CD4-positive, alpha-beta T cell (primary cell): ENCODE measurements at regions not wholly inside any gene's neighbourhood (a gene's known extent, or its start where the extent isn't known, plus 50 kb on each side); places are given as distances from the start of the nearest gene placed in this dataset.
"Not testable (repeated sequence)": the region's sequence is repeated elsewhere in the genome, so short reads cannot be mapped to it uniquely, and the experiment has no call there.

Source experiments
- ATAC-seq: fragments of 200-7000 bp; cut with Tn5 transposase; one replicate; pipeline ENCODE4 v1.10.0; 2022; ENCODE audit warnings: mild to moderate bottlenecking; ENCODE audit not compliant: poor library complexity
- CTCF ChIA-PET: fragments of 350-600 bp; sonication (Branson Sonifier 250); formaldehyde crosslinking; loops from one replicate; lab custom pipeline; 2021; ENCODE audit warnings: antibody characterized with exemption, inconsistent platforms; lab: Charles Lee
- POLR2A ChIA-PET: fragments of 350-600 bp; sonication (Branson Sonifier 250); formaldehyde crosslinking; loops from one replicate; lab custom pipeline; 2021; ENCODE audit warnings: antibody characterized with exemption, inconsistent platforms; lab: Charles Lee
- DNase-seq, 14 experiments: peaks; one replicate each; pipeline ENCODE4 v3.0.0-alpha.2; 2013 to 2020; ENCODE audit warnings: mixed read lengths in 2 of 14
- H3K27ac ChIP-seq, 2 donors: one replicate each; pipeline versions ENCODE4 v1.5.1 to v1.7.0; 2013; ENCODE audit warnings: low read length in 2 of 2, low read depth in 1 of 2, mild to moderate bottlenecking in 1 of 2
- H3K27me3 ChIP-seq, 2 experiments: 1 replicate in 1 of 2; 2 replicates in 1 of 2; pipeline versions ENCODE4 v1.6.1 to v1.7.0; 2013; ENCODE audit warnings: low read length in 2 of 2, control low read depth in 1 of 2, mild to moderate bottlenecking in 1 of 2, moderate library complexity in 1 of 2; ENCODE audit not compliant: insufficient read depth in 2 of 2, control insufficient read depth in 1 of 2
- H3K36me3 ChIP-seq: one replicate; pipeline ENCODE4 v1.6.1; 2013; ENCODE audit warnings: low read length, control low read depth; ENCODE audit not compliant: insufficient read depth
- H3K4me1 ChIP-seq: one replicate; pipeline ENCODE4 v1.6.1; 2013; ENCODE audit warnings: low read length, control low read depth; ENCODE audit not compliant: insufficient read depth
- H3K4me3 ChIP-seq: one replicate; pipeline ENCODE4 v1.5.1; 2013; ENCODE audit warnings: mild to moderate bottlenecking, low read length, moderate library complexity
- H3K9me3 ChIP-seq, 2 experiments: 1 replicate in 1 of 2; 2 replicates in 1 of 2; pipeline versions ENCODE4 v1.6.1 to v1.7.0; 2013; ENCODE audit warnings: low read length in 2 of 2, mild to moderate bottlenecking in 2 of 2, control low read depth in 1 of 2, moderate library complexity in 1 of 2; ENCODE audit not compliant: control insufficient read depth in 1 of 2, insufficient read depth in 1 of 2
- H3K27ac Mint-ChIP-seq: one replicate; pipeline ENCODE4 v1.8.0; 2020; ENCODE audit warnings: mixed read lengths
- H3K27me3 Mint-ChIP-seq: one replicate; pipeline ENCODE4 v1.8.0; 2021; ENCODE audit warnings: mixed read lengths
- H3K36me3 Mint-ChIP-seq: one replicate; pipeline ENCODE4 v1.8.0; 2021; ENCODE audit warnings: low read depth, mixed read lengths
- H3K4me1 Mint-ChIP-seq: one replicate; pipeline ENCODE4 v1.8.0; 2021; ENCODE audit warnings: low read depth, mixed read lengths
- H3K4me3 Mint-ChIP-seq: one replicate; pipeline ENCODE4 v1.8.0; 2020; ENCODE audit warnings: mild to moderate bottlenecking, mixed read lengths
- H3K9me3 Mint-ChIP-seq: one replicate; pipeline ENCODE4 v1.8.0; 2020; ENCODE audit warnings: mixed read lengths
- CTCF ChIP-seq: fragments of 200-600 bp; IDR thresholded peaks from one replicate; pipeline ENCODE4 v1.8.0; 2022; ENCODE audit warnings: antibody characterized with exemption, mild to moderate bottlenecking
- intact Hi-C, 2 experiments: fragments of 100-400 bp; cut with DNase I in 1 of 2; cut with micrococcal nuclease in 1 of 2; formaldehyde crosslinking; loops; one replicate each; pipeline versions ENCODE4 v1.15.1 to v1.9.0; 2023 to 2025; cut with DNase I, micrococcal nuclease

DNA sequence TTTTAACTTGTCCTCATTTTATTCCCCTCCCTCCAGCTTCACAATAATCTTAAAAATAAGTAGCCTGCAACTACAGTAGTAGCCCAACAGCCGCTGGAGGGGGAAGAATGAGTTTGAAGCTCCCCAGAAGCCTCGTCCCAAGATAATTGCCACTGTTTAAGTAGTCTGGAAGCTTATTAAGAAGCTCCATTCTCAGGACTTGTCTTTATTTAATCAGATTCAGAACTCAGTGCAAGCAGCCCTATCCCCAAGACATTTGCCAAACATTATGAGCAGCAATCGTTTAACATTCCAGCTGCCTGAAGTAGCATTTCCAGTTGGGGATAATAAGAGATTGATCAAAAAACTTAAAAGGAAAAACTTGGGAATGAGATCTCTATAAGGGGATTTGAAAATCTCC, 106.0 kb downstream of the URB2 start:
- no peaks in the 10 kb centered on the region for H3K4me1 Mint-ChIP-seq
- no peak for TF ChIP-seq CTCF

GRCh38 chr1:229736376-229736775, 110.3 kb downstream of the URB2 start:
- Histone ChIP-seq H3K4me3 (no peak overlapping the region), H3K9me3 (peaks cover 0 to 17% of the 10 kb centered on the region in 2 experiments), H3K4me1 (no peaks in the 10 kb centered on the region), H3K27ac (no peak overlapping the region), H3K27me3 (no peaks in the 10 kb centered on the region), H3K36me3 (no peaks in the 10 kb centered on the region)
- TF ChIP-seq CTCF: no peak
- H3K9me3 Mint-ChIP-seq: peaks cover 4% of the 10 kb centered on the region
- H3K4me3 Mint-ChIP-seq: no peak overlapping the region
- ChIA-PET CTCF (no interaction called here), POLR2A (no interaction called here)
- no peaks in the 10 kb centered on the region for H3K27me3 Mint-ChIP-seq
- H3K36me3 Mint-ChIP-seq: no peaks in the 10 kb centered on the region
- intact Hi-C loops: no loop called here
- H3K4me1 Mint-ChIP-seq: no peaks in the 10 kb centered on the region
- ATAC-seq (no peak), DNase-seq (no peak)
- no peak overlapping the region for H3K27ac Mint-ChIP-seq

More for the DNA sequence above, 106.0 kb downstream of the URB2 start:
- no peaks in the 10 kb centered on the region for H3K36me3 Mint-ChIP-seq
- H3K4me3 ChIP-seq: no peak overlapping the region
- H3K9me3 ChIP-seq: peaks cover 0 to 11% of the 10 kb centered on the region in 2 experiments
- CTCF ChIA-PET: no interaction called here
- no peak overlapping the region for H3K4me3 Mint-ChIP-seq
- no peaks in the 10 kb centered on the region for H3K27me3 ChIP-seq
- no peaks in the 10 kb centered on the region for H3K4me1 ChIP-seq
- no peaks in the 10 kb centered on the region for H3K36me3 ChIP-seq
- ATAC-seq (no peak), DNase-seq (no peak)
- POLR2A ChIA-PET: no interaction called here
- intact Hi-C loops: no loop called here
- H3K9me3 Mint-ChIP-seq: peaks cover 4% of the 10 kb centered on the region
- H3K27ac Mint-ChIP-seq: no peak overlapping the region
- no peak overlapping the region for H3K27ac ChIP-seq
- H3K27me3 Mint-ChIP-seq: no peaks in the 10 kb centered on the region

GRCh38 chr1:229742614-229743013, 116.6 kb downstream of the URB2 start:
- CTCF ChIA-PET: not testable (repeated sequence)

DNA sequence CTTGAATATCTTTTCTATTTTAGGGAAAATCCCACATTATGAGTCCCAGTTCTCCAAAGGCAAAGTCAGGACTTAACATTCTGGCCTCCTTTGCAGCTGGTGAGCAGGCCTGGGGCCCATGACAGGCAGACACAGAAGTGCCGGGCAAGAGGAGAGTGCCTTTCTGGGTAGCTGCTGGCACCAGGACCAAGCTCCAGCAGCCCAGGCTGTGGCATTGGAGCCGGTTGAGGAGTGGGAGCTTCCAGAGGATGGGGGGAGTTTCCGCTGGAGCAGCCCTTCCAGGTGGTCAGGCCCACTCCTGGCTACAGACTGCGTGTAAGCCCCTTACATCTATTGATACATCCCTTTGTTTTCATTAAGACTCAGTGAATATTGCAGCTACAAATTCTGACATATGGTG, 123.9 kb downstream of the URB2 start:
- H3K4me1 Mint-ChIP-seq: peaks cover 13% of the 10 kb centered on the region
- H3K27ac Mint-ChIP-seq: no peak overlapping the region
- Histone ChIP-seq H3K9me3 (no peaks in the 10 kb centered on the region), H3K4me3 (no peak overlapping the region), H3K4me1 (peaks cover 5% of the 10 kb centered on the region), H3K36me3 (no peaks in the 10 kb centered on the region), H3K27ac (no peak overlapping the region), H3K27me3 (peaks cover 0 to 3% of the 10 kb centered on the region in 2 experiments)
- DNase-seq (no peak), ATAC-seq (no peak)
- TF ChIP-seq CTCF: no peak
- H3K4me3 Mint-ChIP-seq: no peak overlapping the region
- H3K27me3 Mint-ChIP-seq: peaks cover 21% of the 10 kb centered on the region
- intact Hi-C loops: no loop called here
- no peaks in the 10 kb centered on the region for H3K36me3 Mint-ChIP-seq
- ChIA-PET CTCF (no interaction called here), POLR2A (no interaction called here)
- H3K9me3 Mint-ChIP-seq: no peaks in the 10 kb centered on the region

More at GRCh38 chr1:229742614-229743013, 116.6 kb downstream of the URB2 start:
- H3K36me3 Mint-ChIP-seq, H3K4me3 Mint-ChIP-seq, H3K9me3 ChIP-seq, POLR2A ChIA-PET, DNase-seq, H3K9me3 Mint-ChIP-seq, intact Hi-C loops, H3K4me3 ChIP-seq, H3K36me3 ChIP-seq, ATAC-seq, H3K27ac ChIP-seq, H3K27ac Mint-ChIP-seq, H3K27me3 ChIP-seq, H3K4me1 ChIP-seq, H3K4me1 Mint-ChIP-seq: not testable (repeated sequence)
- peaks cover 14% of the 10 kb centered on the region for H3K27me3 Mint-ChIP-seq
